Fibroblast of villous mesenchyme (primary cell): ENCODE measurements at regions not wholly inside any gene's neighbourhood (a gene's known extent, or its start where the extent isn't known, plus 50 kb on each side); places are given as distances from the start of the nearest gene placed in this dataset.

Experiments
- DNase-seq: peaks from one replicate; pipeline ENCODE4 v3.0.0-alpha.2; 2010; ENCODE audit warnings: low read depth
- H3K4me3 ChIP-seq: 2 replicates; pipeline ENCODE4 v1.5.1; 2011; ENCODE audit warnings: low read depth, mild to moderate bottlenecking, low read length
- CTCF ChIP-seq: IDR thresholded peaks from 2 replicates; pipeline ENCODE4 v1.5.1; 2012; ENCODE audit warnings: low read depth, mild to moderate bottlenecking, low read length; ENCODE audit not compliant: insufficient read depth

DNA sequence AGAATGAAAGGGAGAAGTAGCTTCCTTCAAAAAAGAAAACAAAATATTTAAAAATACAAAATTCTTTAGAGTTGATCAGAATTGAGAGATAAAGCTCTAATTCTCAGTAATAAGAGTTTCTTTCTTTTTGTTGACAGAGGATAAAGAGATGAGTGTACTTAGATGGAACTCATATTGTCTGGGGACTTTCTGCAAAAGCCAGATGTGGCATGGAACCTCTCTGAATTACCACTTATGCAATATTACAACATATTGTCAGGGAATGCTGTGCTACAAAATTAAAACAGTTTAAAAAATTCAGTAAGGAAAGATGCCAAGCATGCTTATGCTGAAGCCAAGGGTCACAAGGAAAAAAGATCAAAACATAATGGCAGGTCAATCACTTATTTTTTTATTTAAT lies 386.6 kb upstream of the LRATD1 start:
- no peak overlapping the region for H3K4me3 ChIP-seq
- DNase-seq = no peak
- no peak for TF ChIP-seq CTCF

- DNase-seq = no peak
- no peak for TF ChIP-seq CTCF
- H3K4me3 ChIP-seq = no peak overlapping the region
Measured at GRCh38 chr2:14255135-14255820, 377.2 kb upstream of the LRATD1 start.

- no peak for DNase-seq
- no peak for TF ChIP-seq CTCF
- H3K4me3 ChIP-seq = no peak overlapping the region
Measured at GRCh38 chr2:14256890-14257289, 375.6 kb upstream of the LRATD1 start.

- DNase-seq = no peak
Measured at GRCh38 chr2:14257801-14258507, 374.6 kb upstream of the LRATD1 start.

DNA sequence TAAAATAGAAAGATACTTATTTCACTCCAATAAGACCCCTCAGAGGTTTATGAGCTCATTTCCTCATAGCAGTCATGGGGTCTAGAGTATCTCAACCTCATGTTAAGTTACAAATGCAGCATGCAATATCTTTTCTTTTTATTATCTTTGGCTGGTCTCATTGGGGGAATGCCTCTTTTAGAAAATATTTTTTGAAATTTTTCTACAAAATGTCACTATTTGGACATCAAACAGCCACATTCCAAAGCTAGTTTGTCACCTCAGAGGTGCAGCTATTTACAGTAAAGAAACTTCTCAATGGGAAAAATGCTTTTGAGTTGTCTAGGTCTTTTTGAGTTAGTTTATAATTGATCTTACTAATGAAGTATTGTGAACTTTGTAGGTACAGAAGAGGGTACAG lies 370.7 kb upstream of the LRATD1 start:
- DNase-seq = no peak
- no peak overlapping the region for H3K4me3 ChIP-seq
- TF ChIP-seq CTCF = no peak

More at GRCh38 chr2:14257801-14258507, 374.6 kb upstream of the LRATD1 start:
- no peak for TF ChIP-seq CTCF
- H3K4me3 ChIP-seq = no peak overlapping the region

DNA sequence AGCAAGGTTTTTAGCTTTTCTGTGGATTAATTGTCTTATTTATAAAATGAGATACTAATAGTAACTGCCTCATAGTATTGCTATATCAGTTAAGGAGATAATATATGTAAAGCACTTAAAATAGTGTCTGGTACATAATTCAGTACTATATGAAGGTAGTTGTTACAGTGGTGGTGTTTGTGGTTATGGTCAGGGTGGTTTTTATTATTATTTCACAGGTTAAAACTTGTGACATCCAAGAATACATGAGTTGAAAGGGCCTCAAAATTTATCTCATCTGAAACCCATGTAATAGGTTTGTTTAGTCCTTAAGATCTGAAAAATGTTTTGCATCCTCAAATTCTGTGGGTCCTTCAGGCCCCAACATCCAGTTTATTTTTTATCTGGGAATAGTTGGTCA lies 369.5 kb upstream of the LRATD1 start:
- no peak for TF ChIP-seq CTCF
- no peak for DNase-seq
- H3K4me3 ChIP-seq = no peak overlapping the region
